ENCODE measurements at regions not wholly inside any gene's neighbourhood (a gene's known extent, or its start where the extent isn't known, plus 50 kb on each side); places are given as distances from the start of the nearest gene placed in this dataset.
"Not testable (repeated sequence)": the region's sequence is repeated elsewhere in the genome, so short reads cannot be mapped to it uniquely, and the experiment has no call there.

- not testable (repeated sequence) for TF ChIP-seq CTCF (conservative IDR thresholded peaks at IDR 0.05); ZFX (IDR thresholded peaks at IDR 0.05)
Measured at GRCh38 chr9:62915661-62916060, 1725.8 kb downstream of the SPATA31A7 start.

Measured in C4-2B (cell line).